ENCODE measurements at regions not wholly inside any gene's neighbourhood (a gene's known extent, or its start where the extent isn't known, plus 50 kb on each side); places are given as distances from the start of the nearest gene placed in this dataset.

GRCh38 chr2:205930209-205930608 is 155.8 kb downstream of the INO80D start (continued):
- no peak for TF ChIP-seq CTCF (conservative IDR thresholded peaks at IDR 0.05; ENCODE audit: low read depth in 2 of 2)
- no peak for TF ChIP-seq NANOG (IDR thresholded peaks at IDR 0.05; ENCODE audit: borderline replicate concordance)
- no peak for TF ChIP-seq POLR2AphosphoS5 (IDR thresholded peaks at IDR 0.05; ENCODE audit: low read depth)
- no peak for TF ChIP-seq ZNF331 (CRISPR knock-in tag; IDR thresholded peaks at IDR 0.05; ENCODE audit: low read depth)
- TF ChIP-seq EZH2phosphoT487 (IDR thresholded peaks at IDR 0.05; ENCODE audit: unreplicated experiment), result no peak
- no peak for TF ChIP-seq JUNB (IDR thresholded peaks at IDR 0.05; ENCODE audit: unreplicated experiment)
- TF ChIP-seq, protein P1, sequence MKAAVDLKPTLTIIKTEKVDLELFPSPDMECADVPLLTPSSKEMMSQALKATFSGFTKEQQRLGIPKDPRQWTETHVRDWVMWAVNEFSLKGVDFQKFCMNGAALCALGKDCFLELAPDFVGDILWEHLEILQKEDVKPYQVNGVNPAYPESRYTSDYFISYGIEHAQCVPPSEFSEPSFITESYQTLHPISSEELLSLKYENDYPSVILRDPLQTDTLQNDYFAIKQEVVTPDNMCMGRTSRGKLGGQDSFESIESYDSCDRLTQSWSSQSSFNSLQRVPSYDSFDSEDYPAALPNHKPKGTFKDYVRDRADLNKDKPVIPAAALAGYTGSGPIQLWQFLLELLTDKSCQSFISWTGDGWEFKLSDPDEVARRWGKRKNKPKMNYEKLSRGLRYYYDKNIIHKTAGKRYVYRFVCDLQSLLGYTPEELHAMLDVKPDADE (IDR thresholded peaks at IDR 0.05), result no peak
- no peak for TF ChIP-seq EZH2 (IDR thresholded peaks at IDR 0.05; ENCODE audit: low read depth, unreplicated experiment)
- TF ChIP-seq, protein P2, sequence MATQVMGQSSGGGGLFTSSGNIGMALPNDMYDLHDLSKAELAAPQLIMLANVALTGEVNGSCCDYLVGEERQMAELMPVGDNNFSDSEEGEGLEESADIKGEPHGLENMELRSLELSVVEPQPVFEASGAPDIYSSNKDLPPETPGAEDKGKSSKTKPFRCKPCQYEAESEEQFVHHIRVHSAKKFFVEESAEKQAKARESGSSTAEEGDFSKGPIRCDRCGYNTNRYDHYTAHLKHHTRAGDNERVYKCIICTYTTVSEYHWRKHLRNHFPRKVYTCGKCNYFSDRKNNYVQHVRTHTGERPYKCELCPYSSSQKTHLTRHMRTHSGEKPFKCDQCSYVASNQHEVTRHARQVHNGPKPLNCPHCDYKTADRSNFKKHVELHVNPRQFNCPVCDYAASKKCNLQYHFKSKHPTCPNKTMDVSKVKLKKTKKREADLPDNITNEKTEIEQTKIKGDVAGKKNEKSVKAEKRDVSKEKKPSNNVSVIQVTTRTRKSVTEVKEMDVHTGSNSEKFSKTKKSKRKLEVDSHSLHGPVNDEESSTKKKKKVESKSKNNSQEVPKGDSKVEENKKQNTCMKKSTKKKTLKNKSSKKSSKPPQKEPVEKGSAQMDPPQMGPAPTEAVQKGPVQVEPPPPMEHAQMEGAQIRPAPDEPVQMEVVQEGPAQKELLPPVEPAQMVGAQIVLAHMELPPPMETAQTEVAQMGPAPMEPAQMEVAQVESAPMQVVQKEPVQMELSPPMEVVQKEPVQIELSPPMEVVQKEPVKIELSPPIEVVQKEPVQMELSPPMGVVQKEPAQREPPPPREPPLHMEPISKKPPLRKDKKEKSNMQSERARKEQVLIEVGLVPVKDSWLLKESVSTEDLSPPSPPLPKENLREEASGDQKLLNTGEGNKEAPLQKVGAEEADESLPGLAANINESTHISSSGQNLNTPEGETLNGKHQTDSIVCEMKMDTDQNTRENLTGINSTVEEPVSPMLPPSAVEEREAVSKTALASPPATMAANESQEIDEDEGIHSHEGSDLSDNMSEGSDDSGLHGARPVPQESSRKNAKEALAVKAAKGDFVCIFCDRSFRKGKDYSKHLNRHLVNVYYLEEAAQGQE (IDR thresholded peaks at IDR 0.05; ENCODE audit: unreplicated experiment), result no peak
- TF ChIP-seq STAT1 (IDR thresholded peaks at IDR 0.05; ENCODE audit: unreplicated experiment), result no peak
- no peak for TF ChIP-seq CREB1 (CRISPR knock-in tag; IDR thresholded peaks at IDR 0.05; ENCODE audit: low read depth)

DNA sequence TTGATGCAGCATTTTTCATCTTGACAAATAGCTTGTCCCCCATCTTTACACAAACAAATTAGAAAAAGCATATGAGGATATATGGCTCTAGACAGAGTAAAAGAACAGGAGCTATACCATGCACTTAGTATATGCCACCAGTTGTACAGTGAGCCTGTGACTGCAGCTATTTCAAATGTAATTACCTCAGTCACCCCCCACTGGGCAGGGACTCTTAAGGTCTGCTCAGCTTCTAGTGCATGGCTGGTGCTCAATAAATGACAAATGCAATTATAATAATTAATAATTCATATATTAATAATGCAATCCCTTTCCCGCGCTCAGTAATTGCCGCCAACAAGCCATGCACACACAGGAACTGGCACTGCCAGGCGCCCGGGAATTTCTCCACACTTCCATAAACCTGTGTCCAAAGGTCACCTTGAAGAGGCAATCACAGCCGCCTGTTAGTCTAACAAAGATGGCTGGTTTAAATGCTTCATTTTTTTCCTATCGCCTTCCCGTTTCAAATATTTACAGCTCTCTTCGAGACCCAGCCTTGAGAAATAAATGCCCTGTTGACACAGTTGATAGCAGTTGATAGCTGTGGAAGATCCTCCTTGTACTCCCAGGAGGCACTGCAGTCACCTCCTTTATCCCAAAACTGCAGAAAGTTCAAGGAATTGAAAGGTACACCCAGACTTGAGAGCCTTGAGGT is 156.6 kb downstream of the INO80D start:
- no peak overlapping the region for H3K4me3 Mint-ChIP-seq
- TF ChIP-seq EZH2phosphoT487 (IDR thresholded peaks at IDR 0.05; ENCODE audit: unreplicated experiment) (no peak), ZNF462 (CRISPR knock-in tag; IDR thresholded peaks at IDR 0.05) (no peak)

More for the DNA sequence above, 156.6 kb downstream of the INO80D start:
- ATAC-seq, result no peak
- Histone ChIP-seq H3K36me3 (ENCODE audit: insufficient read depth) (no peaks in the 10 kb centered on the region), H3K79me2 (replicated peaks; ENCODE audit: insufficient read depth) (no peaks in the 10 kb centered on the region), H3K9me2 (ENCODE audit: insufficient read depth) (0 out of 2 replicates have a peak, but pooled peaks cover 8% of the 10 kb centered on the region), H3K4me2 (peak overlapping the region; percentile 14; the same call in 1 of the 2 replicates), H3K27me3 (ENCODE audit: insufficient read depth) (peaks cover 23% of the 10 kb centered on the region), H3K4me1 (ENCODE audit: insufficient read depth) (peaks cover 26% of the 10 kb centered on the region), H3F3A (replicated peaks; ENCODE audit: low read depth) (0 out of 2 replicates have a peak, but pooled peaks cover 4% of the 10 kb centered on the region), H3K4me3 (no peak overlapping the region), H4K20me1 (replicated peaks; ENCODE audit: insufficient read depth) (no peaks in the 10 kb centered on the region), H3K27ac (ENCODE audit: low read depth) (no peak overlapping the region), H2AFZ (peak overlapping the region; percentile 66; the same call in 1 of the 2 replicates)
- peaks cover 9% of the 10 kb centered on the region for H3K27me3 Mint-ChIP-seq (ENCODE audit: insufficient read depth, low read depth, poor library complexity)
- H3K36me3 Mint-ChIP-seq (ENCODE audit: low read depth), result peaks cover 3% of the 10 kb centered on the region; the same call in 1 of the 3 replicates
- H3K9me3 Mint-ChIP-seq, result no peaks in the 10 kb centered on the region
- no peak for DNase-seq (ENCODE audit: low spot score)
- no peak overlapping the region for H3K27ac Mint-ChIP-seq
- H3K4me1 Mint-ChIP-seq, result peaks cover 25% of the 10 kb centered on the region

Data from GM23338 (cell line).